WTC11 (cell line): ENCODE measurements at regions not wholly inside any gene's neighbourhood (a gene's known extent, or its start where the extent isn't known, plus 50 kb on each side); places are given as distances from the start of the nearest gene placed in this dataset.

Source experiments
- ATAC-seq: fragments of 200-7000 bp; cut with Tn5 transposase; 2 replicates; pipeline ENCODE4 v1.10.0; 2021; ENCODE audit warnings: mild to moderate bottlenecking, moderate library complexity
- CTCF ChIA-PET: fragments of 300-600 bp; sonication (Branson Sonifier 250); formaldehyde crosslinking; loops from one replicate; lab custom pipeline; 2021; ENCODE audit warnings: antibody characterized with exemption; lab: Charles Lee
- POLR2A ChIA-PET: fragments of 350-600 bp; sonication (Branson Sonifier 250); formaldehyde crosslinking; loops from one replicate; lab custom pipeline; 2021; ENCODE audit warnings: antibody characterized with exemption; lab: Charles Lee
- DNase-seq: peaks from one replicate; pipeline ENCODE4 v3.0.0; 2021; ENCODE audit warnings: low spot score
- H3K27ac Mint-ChIP-seq: 2 replicates; pipeline ENCODE4 v1.8.0; 2021; ENCODE audit warnings: mixed read lengths
- H3K27me3 Mint-ChIP-seq: 2 replicates; pipeline ENCODE4 v1.8.0; 2021; ENCODE audit warnings: low read depth, mild to moderate bottlenecking, moderate library complexity, mixed read lengths
- H3K36me3 Mint-ChIP-seq: 2 replicates; pipeline ENCODE4 v1.8.0; 2021; ENCODE audit warnings: mixed read lengths
- H3K4me1 Mint-ChIP-seq: 2 replicates; pipeline ENCODE4 v1.8.0; 2022; ENCODE audit warnings: mixed read lengths
- H3K4me3 Mint-ChIP-seq: 2 replicates; pipeline ENCODE4 v1.8.0; 2021; ENCODE audit warnings: mild to moderate bottlenecking, moderate library complexity, mixed read lengths
- H3K9me3 Mint-ChIP-seq: 2 replicates; pipeline ENCODE4 v1.8.0; 2021; ENCODE audit warnings: mixed read lengths
- ATF1 ChIP-seq: sonication (generic); formaldehyde crosslinking; IDR thresholded peaks from 2 replicates; pipeline ENCODE4 v1.8.1; 2023; ENCODE audit warnings: mild to moderate bottlenecking, moderate library complexity, missing genetic modification reagents
- CBFB ChIP-seq: sonication (generic); formaldehyde crosslinking; IDR thresholded peaks from 2 replicates; pipeline ENCODE4 v1.8.1; 2022; ENCODE audit warnings: mild to moderate bottlenecking, low read depth, missing genetic modification reagents
- CREB1 ChIP-seq: sonication (generic); formaldehyde crosslinking; IDR thresholded peaks from 2 replicates; pipeline ENCODE4 v1.8.0; 2023; ENCODE audit warnings: mild to moderate bottlenecking, missing genetic modification reagents
- GABPB1 ChIP-seq: sonication (generic); formaldehyde crosslinking; IDR thresholded peaks from 2 replicates; pipeline ENCODE4 v1.8.1; 2023; ENCODE audit warnings: mild to moderate bottlenecking, missing genetic modification reagents
- GRHL2 ChIP-seq: fragments of 250-450 bp; sonication (Bioruptor Pico); IDR thresholded peaks from 2 replicates; pipeline ENCODE4 v1.8.0; 2022; ENCODE audit warnings: mild to moderate bottlenecking, moderate library complexity; ENCODE audit not compliant: insufficient replicate concordance, severe bottlenecking
- NR3C1 ChIP-seq: sonication (generic); formaldehyde crosslinking; conservative IDR thresholded peaks from 2 replicates; pipeline ENCODE4 v1.8.1; 2023; ENCODE audit warnings: low read depth, mild to moderate bottlenecking, missing genetic modification reagents
- OVOL2 ChIP-seq: fragments of 250-450 bp; sonication (Bioruptor Pico); IDR thresholded peaks from 2 replicates; pipeline ENCODE4 v1.9.0; 2021; ENCODE audit warnings: mild to moderate bottlenecking, borderline replicate concordance
- PREB ChIP-seq: sonication (generic); formaldehyde crosslinking; IDR thresholded peaks from 2 replicates; pipeline ENCODE4 v1.8.1; 2022; ENCODE audit warnings: mild to moderate bottlenecking, missing genetic modification reagents, moderate library complexity, borderline replicate concordance
- ZNF232 ChIP-seq: sonication (generic); formaldehyde crosslinking; IDR thresholded peaks from 2 replicates; pipeline ENCODE4 v1.8.0; 2022; ENCODE audit warnings: mild to moderate bottlenecking, missing genetic modification reagents
- ZNF396 ChIP-seq: fragments of 250-450 bp; sonication (Bioruptor Pico); IDR thresholded peaks from 2 replicates; pipeline ENCODE4 v1.8.0; 2021; ENCODE audit warnings: mild to moderate bottlenecking, moderate library complexity, borderline replicate concordance
- ZNF423 ChIP-seq: fragments of 250-450 bp; sonication (Bioruptor Pico); IDR thresholded peaks from 2 replicates; pipeline ENCODE4 v2.1.2; 2022; ENCODE audit warnings: mild to moderate bottlenecking, moderate library complexity
- ZNF671 ChIP-seq: fragments of 250-450 bp; sonication (Bioruptor Pico); IDR thresholded peaks from 2 replicates; pipeline ENCODE4 v1.8.0; 2021; ENCODE audit warnings: mild to moderate bottlenecking
- TF ChIP-seq, protein P1 (sequence below): fragments of 250-450 bp; sonication (Bioruptor Pico); IDR thresholded peaks from 2 replicates; pipeline ENCODE4 v2.1.2; 2022; ENCODE audit warnings: mild to moderate bottlenecking, moderate library complexity
- TF ChIP-seq, protein P2 (sequence below): sonication (generic); formaldehyde crosslinking; IDR thresholded peaks from 2 replicates; pipeline ENCODE4 v1.8.1; 2023; ENCODE audit warnings: mild to moderate bottlenecking, missing genetic modification reagents
- TF ChIP-seq, protein P3 (sequence below): sonication (generic); formaldehyde crosslinking; IDR thresholded peaks from 2 replicates; pipeline ENCODE4 v1.8.0; 2022; ENCODE audit warnings: mild to moderate bottlenecking, missing genetic modification reagents
- TF ChIP-seq, protein P4 (sequence below): sonication (generic); formaldehyde crosslinking; IDR thresholded peaks from 2 replicates; pipeline ENCODE4 v1.8.1; 2023; ENCODE audit warnings: mild to moderate bottlenecking, missing genetic modification reagents
- TF ChIP-seq, protein P5 (sequence below): sonication (generic); formaldehyde crosslinking; IDR thresholded peaks from 2 replicates; pipeline ENCODE4 v1.8.0; 2022; ENCODE audit warnings: mild to moderate bottlenecking, missing genetic modification reagents
- TF ChIP-seq, protein P6 (sequence below): sonication (generic); formaldehyde crosslinking; IDR thresholded peaks from 2 replicates; pipeline ENCODE4 v1.8.1; 2022; ENCODE audit warnings: missing genetic modification reagents, borderline replicate concordance
- TF ChIP-seq, protein P7 (sequence below): sonication (generic); formaldehyde crosslinking; conservative IDR thresholded peaks from 2 replicates; pipeline ENCODE4 v1.8.1; 2023; ENCODE audit warnings: mild to moderate bottlenecking, low read depth, missing genetic modification reagents, moderate library complexity
- TF ChIP-seq, protein P8 (sequence below): sonication (generic); formaldehyde crosslinking; IDR thresholded peaks from 2 replicates; pipeline ENCODE4 v1.8.1; 2023; ENCODE audit warnings: mild to moderate bottlenecking, missing genetic modification reagents, moderate library complexity

- TF ChIP-seq CBFB (CRISPR knock-in tag), result no peak
- no peak for TF ChIP-seq ZNF423
Measured at GRCh38 chr10:83736008-83736407, 403.3 kb upstream of the GHITM start (continued).

DNA sequence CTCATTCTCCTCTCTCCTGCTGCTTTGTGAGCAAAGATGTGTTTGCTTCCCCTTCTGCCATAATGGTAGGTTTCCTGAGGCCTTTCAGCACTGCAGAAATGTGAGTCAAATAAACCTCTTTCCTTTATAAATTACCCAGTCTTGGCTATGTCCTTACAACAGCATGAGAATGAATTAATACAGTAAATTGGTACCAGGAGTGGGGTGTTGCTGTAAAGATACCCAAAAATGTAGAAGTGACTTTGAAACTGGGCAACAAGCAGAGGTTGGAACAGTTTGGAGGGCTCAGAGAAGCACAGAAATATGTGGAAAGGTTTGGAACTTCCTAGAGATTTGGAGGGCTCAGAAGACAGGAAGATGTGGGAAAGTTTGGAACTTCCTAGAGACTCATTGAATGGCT lies 388.7 kb upstream of the GHITM start:
- Mint-ChIP-seq H3K27me3 (peaks cover 35% of the 10 kb centered on the region), H3K9me3 (peaks cover 90% of the 10 kb centered on the region), H3K4me1 (no peaks in the 10 kb centered on the region), H3K4me3 (no peak overlapping the region), H3K36me3 (peaks cover 55% of the 10 kb centered on the region), H3K27ac (no peak overlapping the region)
- POLR2A ChIA-PET, result no interaction called here
- DNase-seq (no peak), ATAC-seq (no peak)
- TF ChIP-seq PREB (CRISPR knock-in tag), result no peak
- TF ChIP-seq ZNF232, result no peak
- no peak for TF ChIP-seq GRHL2 (CRISPR knock-in tag)
- TF ChIP-seq, protein P1, sequence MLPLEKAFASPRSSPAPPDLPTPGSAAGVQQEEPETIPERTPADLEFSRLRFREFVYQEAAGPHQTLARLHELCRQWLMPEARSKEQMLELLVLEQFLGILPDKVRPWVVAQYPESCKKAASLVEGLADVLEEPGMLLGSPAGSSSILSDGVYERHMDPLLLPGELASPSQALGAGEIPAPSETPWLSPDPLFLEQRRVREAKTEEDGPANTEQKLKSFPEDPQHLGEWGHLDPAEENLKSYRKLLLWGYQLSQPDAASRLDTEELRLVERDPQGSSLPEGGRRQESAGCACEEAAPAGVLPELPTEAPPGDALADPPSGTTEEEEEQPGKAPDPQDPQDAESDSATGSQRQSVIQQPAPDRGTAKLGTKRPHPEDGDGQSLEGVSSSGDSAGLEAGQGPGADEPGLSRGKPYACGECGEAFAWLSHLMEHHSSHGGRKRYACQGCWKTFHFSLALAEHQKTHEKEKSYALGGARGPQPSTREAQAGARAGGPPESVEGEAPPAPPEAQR (CRISPR knock-in tag), result no peak
- TF ChIP-seq, protein P2, sequence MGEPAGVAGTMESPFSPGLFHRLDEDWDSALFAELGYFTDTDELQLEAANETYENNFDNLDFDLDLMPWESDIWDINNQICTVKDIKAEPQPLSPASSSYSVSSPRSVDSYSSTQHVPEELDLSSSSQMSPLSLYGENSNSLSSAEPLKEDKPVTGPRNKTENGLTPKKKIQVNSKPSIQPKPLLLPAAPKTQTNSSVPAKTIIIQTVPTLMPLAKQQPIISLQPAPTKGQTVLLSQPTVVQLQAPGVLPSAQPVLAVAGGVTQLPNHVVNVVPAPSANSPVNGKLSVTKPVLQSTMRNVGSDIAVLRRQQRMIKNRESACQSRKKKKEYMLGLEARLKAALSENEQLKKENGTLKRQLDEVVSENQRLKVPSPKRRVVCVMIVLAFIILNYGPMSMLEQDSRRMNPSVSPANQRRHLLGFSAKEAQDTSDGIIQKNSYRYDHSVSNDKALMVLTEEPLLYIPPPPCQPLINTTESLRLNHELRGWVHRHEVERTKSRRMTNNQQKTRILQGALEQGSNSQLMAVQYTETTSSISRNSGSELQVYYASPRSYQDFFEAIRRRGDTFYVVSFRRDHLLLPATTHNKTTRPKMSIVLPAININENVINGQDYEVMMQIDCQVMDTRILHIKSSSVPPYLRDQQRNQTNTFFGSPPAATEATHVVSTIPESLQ (CRISPR knock-in tag), result no peak
- no peak for TF ChIP-seq NR3C1 (CRISPR knock-in tag)
- TF ChIP-seq, protein P3, sequence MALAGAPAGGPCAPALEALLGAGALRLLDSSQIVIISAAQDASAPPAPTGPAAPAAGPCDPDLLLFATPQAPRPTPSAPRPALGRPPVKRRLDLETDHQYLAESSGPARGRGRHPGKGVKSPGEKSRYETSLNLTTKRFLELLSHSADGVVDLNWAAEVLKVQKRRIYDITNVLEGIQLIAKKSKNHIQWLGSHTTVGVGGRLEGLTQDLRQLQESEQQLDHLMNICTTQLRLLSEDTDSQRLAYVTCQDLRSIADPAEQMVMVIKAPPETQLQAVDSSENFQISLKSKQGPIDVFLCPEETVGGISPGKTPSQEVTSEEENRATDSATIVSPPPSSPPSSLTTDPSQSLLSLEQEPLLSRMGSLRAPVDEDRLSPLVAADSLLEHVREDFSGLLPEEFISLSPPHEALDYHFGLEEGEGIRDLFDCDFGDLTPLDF, result no peak
- TF ChIP-seq, protein P4, sequence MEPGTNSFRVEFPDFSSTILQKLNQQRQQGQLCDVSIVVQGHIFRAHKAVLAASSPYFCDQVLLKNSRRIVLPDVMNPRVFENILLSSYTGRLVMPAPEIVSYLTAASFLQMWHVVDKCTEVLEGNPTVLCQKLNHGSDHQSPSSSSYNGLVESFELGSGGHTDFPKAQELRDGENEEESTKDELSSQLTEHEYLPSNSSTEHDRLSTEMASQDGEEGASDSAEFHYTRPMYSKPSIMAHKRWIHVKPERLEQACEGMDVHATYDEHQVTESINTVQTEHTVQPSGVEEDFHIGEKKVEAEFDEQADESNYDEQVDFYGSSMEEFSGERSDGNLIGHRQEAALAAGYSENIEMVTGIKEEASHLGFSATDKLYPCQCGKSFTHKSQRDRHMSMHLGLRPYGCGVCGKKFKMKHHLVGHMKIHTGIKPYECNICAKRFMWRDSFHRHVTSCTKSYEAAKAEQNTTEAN, result no peak
- TF ChIP-seq GABPB1 (CRISPR knock-in tag), result no peak
- TF ChIP-seq OVOL2, result no peak
- TF ChIP-seq CREB1, result no peak
- no peak for TF ChIP-seq ZNF396
- TF ChIP-seq, protein P5, sequence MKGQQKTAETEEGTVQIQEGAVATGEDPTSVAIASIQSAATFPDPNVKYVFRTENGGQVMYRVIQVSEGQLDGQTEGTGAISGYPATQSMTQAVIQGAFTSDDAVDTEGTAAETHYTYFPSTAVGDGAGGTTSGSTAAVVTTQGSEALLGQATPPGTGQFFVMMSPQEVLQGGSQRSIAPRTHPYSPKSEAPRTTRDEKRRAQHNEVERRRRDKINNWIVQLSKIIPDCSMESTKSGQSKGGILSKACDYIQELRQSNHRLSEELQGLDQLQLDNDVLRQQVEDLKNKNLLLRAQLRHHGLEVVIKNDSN (CRISPR knock-in tag), result no peak
- CTCF ChIA-PET, result no interaction called here

GRCh38 chr10:83753490-83753889 lies 385.8 kb upstream of the GHITM start:
- peaks cover 63% of the 10 kb centered on the region for H3K27me3 Mint-ChIP-seq
- CTCF ChIA-PET, result no interaction called here
- no peak overlapping the region for H3K4me3 Mint-ChIP-seq
- DNase-seq, result no peak
- POLR2A ChIA-PET, result no interaction called here
- no peaks in the 10 kb centered on the region for H3K4me1 Mint-ChIP-seq
- no peak overlapping the region for H3K27ac Mint-ChIP-seq
- ATAC-seq, result no peak
- H3K9me3 Mint-ChIP-seq, result peaks cover 76% of the 10 kb centered on the region
- peaks cover 53% of the 10 kb centered on the region for H3K36me3 Mint-ChIP-seq
- TF ChIP-seq ATF1 (CRISPR knock-in tag) (no peak), ZNF671 (CRISPR knock-in tag) (no peak)
- TF ChIP-seq, protein P6, sequence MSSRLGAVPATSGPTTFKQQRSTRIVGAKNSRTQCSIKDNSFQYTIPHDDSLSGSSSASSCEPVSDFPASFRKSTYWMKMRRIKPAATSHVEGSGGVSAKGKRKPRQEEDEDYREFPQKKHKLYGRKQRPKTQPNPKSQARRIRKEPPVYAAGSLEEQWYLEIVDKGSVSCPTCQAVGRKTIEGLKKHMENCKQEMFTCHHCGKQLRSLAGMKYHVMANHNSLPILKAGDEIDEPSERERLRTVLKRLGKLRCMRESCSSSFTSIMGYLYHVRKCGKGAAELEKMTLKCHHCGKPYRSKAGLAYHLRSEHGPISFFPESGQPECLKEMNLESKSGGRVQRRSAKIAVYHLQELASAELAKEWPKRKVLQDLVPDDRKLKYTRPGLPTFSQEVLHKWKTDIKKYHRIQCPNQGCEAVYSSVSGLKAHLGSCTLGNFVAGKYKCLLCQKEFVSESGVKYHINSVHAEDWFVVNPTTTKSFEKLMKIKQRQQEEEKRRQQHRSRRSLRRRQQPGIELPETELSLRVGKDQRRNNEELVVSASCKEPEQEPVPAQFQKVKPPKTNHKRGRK (CRISPR knock-in tag), result no peak
- TF ChIP-seq, protein P7, sequence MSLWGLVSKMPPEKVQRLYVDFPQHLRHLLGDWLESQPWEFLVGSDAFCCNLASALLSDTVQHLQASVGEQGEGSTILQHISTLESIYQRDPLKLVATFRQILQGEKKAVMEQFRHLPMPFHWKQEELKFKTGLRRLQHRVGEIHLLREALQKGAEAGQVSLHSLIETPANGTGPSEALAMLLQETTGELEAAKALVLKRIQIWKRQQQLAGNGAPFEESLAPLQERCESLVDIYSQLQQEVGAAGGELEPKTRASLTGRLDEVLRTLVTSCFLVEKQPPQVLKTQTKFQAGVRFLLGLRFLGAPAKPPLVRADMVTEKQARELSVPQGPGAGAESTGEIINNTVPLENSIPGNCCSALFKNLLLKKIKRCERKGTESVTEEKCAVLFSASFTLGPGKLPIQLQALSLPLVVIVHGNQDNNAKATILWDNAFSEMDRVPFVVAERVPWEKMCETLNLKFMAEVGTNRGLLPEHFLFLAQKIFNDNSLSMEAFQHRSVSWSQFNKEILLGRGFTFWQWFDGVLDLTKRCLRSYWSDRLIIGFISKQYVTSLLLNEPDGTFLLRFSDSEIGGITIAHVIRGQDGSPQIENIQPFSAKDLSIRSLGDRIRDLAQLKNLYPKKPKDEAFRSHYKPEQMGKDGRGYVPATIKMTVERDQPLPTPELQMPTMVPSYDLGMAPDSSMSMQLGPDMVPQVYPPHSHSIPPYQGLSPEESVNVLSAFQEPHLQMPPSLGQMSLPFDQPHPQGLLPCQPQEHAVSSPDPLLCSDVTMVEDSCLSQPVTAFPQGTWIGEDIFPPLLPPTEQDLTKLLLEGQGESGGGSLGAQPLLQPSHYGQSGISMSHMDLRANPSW (CRISPR knock-in tag), result no peak
- TF ChIP-seq, protein P8, sequence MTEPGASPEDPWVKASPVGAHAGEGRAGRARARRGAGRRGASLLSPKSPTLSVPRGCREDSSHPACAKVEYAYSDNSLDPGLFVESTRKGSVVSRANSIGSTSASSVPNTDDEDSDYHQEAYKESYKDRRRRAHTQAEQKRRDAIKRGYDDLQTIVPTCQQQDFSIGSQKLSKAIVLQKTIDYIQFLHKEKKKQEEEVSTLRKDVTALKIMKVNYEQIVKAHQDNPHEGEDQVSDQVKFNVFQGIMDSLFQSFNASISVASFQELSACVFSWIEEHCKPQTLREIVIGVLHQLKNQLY, result no peak
